ENCODE measurements at regions not wholly inside any gene's neighbourhood (a gene's known extent, or its start where the extent isn't known, plus 50 kb on each side); places are given as distances from the start of the nearest gene placed in this dataset.
"Not testable (repeated sequence)": the region's sequence is repeated elsewhere in the genome, so short reads cannot be mapped to it uniquely, and the experiment has no call there.

DNA sequence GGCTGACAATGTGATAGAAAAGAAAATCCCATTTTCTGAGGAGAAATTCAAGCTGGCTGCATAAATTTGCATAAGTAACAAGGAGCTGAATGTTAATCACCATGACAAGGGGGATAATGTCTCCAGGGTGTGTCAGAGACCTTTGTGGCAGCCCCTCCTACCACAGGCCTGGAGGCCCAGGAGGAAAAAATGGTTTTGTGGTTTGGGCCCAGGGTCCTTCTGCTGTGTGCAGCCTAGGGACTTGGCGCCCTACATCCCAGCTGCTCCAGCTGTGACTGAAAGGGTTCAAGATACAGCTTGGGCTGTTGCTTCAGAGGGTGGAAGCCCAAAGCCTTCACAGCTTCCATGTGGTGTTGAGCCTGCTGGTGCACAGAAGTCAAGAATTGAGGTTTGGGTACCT lies 261.8 kb downstream of the RFPL4B start:
- H3K27me3 Mint-ChIP-seq (ENCODE audit: low read depth); CTCF ChIA-PET; H3K27ac Mint-ChIP-seq; H3K4me1 Mint-ChIP-seq (ENCODE audit: low read depth); intact Hi-C loops (cut with micrococcal nuclease); H3K36me3 Mint-ChIP-seq (ENCODE audit: low read depth); DNase-seq; H3K4me3 Mint-ChIP-seq: not testable (repeated sequence)
- peaks cover 18% of the 10 kb centered on the region for H3K9me3 Mint-ChIP-seq

DNA sequence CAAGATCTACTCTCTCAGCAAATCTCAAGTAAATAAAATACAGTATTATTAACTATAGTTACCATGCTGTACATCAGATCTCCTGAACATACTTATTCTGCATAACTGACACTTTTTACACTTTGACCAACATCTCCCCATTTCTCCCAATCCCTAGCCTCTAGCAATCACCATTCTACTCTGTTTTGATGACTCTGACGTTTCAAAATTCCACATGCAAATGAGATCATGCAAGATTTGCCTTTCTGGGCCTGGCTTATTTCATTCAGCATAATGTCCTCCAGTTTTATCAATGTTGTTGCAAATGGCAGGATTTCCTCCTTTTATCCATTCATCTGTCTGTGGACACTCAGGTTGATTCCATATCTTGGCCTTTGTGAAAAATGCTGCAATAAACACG lies 266.3 kb downstream of the RFPL4B start:
- H3K27ac Mint-ChIP-seq, result no peak overlapping the region
- H3K27me3 Mint-ChIP-seq (ENCODE audit: low read depth), result no peaks in the 10 kb centered on the region
- CTCF ChIA-PET, result no interaction called here
- H3K4me3 Mint-ChIP-seq, result no peak overlapping the region
- no peaks in the 10 kb centered on the region for H3K4me1 Mint-ChIP-seq (ENCODE audit: low read depth)
- intact Hi-C loops (cut with micrococcal nuclease), result no loop called here
- peaks cover 1% of the 10 kb centered on the region for H3K36me3 Mint-ChIP-seq (ENCODE audit: low read depth)
- H3K9me3 Mint-ChIP-seq, result peaks cover 16% of the 10 kb centered on the region
- DNase-seq, result no peak

DNA sequence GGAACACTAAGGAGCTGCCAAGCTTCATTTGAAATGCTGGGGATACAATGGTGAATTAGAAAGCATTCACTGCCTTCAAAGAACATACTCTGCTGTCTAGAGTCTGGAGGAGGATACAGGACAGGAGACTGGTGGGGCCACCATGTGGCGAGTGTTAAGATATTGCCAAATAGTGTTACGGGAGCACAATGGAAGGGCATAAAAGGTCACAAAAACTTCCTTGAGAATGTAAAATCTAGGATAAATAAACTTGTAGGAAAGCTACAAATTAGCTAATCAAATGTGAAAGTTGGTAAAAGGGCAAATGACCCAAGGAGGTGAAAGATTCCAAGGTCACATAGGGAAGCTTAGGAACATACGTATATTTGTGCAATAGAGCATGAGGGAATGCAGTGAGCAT lies 271.7 kb downstream of the RFPL4B start:
- no peak overlapping the region for H3K27ac Mint-ChIP-seq
- H3K36me3 Mint-ChIP-seq (ENCODE audit: low read depth), result no peaks in the 10 kb centered on the region
- no peaks in the 10 kb centered on the region for H3K27me3 Mint-ChIP-seq (ENCODE audit: low read depth)
- CTCF ChIA-PET, result no interaction called here
- H3K4me3 Mint-ChIP-seq, result no peak overlapping the region
- no peaks in the 10 kb centered on the region for H3K4me1 Mint-ChIP-seq (ENCODE audit: low read depth)
- no peak for DNase-seq
- intact Hi-C loops (cut with micrococcal nuclease), result loop anchor here (5.0 kb wide), 1 partner anchor 437 kb away; no protein-coding TSS in a partner anchor
- H3K9me3 Mint-ChIP-seq, result peaks cover 2% of the 10 kb centered on the region

DNA sequence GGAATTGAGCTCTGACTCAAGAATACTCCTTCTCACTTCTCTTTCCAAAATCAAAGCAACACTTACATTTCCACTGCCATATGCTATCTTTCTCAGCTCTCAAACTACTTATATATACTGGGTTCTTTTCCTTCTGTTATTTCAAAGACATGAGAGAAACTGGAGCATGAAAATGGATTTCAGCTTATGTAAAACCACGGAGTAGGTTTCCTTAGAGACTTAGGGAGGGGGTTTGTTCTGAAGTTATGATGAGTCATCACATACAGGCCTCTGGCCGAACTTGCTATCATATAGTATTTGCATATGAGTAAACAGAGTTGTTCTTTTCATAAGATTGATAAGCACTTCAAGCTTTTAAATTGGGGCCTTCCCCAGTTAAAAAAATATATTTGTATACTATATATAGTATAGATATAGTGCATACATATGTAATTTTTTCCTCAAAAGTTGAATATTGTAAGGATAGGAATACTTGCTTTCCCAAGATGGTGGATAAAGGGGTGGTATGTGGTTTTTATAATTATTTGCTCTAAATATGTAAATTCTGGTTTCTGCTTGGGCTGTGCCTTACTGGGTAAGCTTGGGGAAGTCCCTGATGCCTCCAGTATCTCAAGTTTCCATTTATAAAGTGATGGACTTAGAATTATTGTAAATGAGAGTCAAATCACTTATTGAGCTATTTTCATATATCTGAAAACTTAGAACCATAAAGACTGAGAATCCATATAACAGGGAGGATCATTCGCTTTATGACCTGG lies 273.9 kb downstream of the RFPL4B start:
- no peak for DNase-seq
- Mint-ChIP-seq H3K27ac (no peak overlapping the region), H3K27me3 (ENCODE audit: low read depth) (no peaks in the 10 kb centered on the region), H3K4me1 (ENCODE audit: low read depth) (no peaks in the 10 kb centered on the region), H3K4me3 (no peak overlapping the region), H3K36me3 (ENCODE audit: low read depth) (no peaks in the 10 kb centered on the region), H3K9me3 (no peaks in the 10 kb centered on the region)
- intact Hi-C loops (cut with micrococcal nuclease), result no loop called here
- CTCF ChIA-PET, result no interaction called here

DNA sequence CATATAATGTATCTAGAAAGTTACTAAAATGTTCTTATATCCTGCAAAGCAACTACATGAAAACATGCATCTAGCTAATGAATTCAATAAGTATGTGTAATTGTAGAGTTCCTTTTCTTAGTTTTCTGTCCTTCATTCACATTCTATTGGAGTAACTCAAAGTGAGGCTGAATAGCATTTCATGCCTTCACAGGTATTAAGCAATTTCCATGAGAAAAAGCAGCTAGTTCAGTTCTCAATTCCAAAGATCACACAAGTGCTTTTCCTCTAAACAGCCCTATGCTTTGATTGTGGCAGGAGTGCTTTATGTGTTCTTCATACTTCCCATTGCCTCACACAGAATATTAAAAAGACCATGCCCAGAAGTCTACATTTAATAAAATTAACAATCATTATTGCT lies 274.9 kb downstream of the RFPL4B start:
- CTCF ChIA-PET, result no interaction called here
- Mint-ChIP-seq H3K27me3 (ENCODE audit: low read depth) (no peaks in the 10 kb centered on the region), H3K4me3 (no peak overlapping the region), H3K4me1 (ENCODE audit: low read depth) (no peaks in the 10 kb centered on the region), H3K36me3 (ENCODE audit: low read depth) (no peaks in the 10 kb centered on the region), H3K9me3 (no peaks in the 10 kb centered on the region), H3K27ac (no peak overlapping the region)
- intact Hi-C loops (cut with micrococcal nuclease), result no loop called here
- no peak for DNase-seq

DNA sequence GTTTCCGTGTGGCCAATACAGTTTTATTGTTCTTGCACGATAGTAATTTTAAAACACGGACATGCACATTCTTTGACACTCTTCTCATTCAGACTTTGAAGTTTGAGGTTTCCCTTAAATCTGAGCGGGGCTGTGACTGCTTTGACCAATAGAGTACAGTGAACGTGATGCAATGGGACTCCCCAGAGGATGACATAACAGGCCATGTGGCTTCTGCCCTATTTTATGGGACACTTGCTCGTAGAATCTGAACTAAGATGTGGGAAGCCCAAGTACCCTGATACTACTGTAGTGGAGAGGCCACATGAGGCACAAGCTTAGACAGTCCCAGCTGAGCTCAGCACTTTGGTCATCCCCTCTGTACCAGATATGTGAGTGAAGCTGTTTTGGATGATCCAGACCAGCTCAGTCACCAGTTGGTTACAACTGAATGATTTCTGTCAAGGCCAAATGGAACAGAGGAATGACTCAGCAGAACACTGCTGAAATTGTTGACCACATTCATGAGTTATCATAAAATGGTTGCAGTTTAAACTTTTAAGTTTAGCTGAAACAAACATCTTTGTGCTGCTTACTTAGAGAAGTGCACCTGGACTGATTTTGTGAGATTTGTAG lies 279.4 kb downstream of the RFPL4B start:
- CTCF ChIA-PET, result interaction anchor here (0.9 kb wide), 1 partner anchor 680 kb away, joined by 3 read pairs; no protein-coding TSS in a partner anchor
- Mint-ChIP-seq H3K36me3 (ENCODE audit: low read depth) (no peaks in the 10 kb centered on the region), H3K4me3 (no peak overlapping the region), H3K4me1 (ENCODE audit: low read depth) (no peaks in the 10 kb centered on the region), H3K27ac (no peak overlapping the region), H3K27me3 (ENCODE audit: low read depth) (no peaks in the 10 kb centered on the region), H3K9me3 (no peaks in the 10 kb centered on the region)
- no peak for DNase-seq
- intact Hi-C loops (cut with micrococcal nuclease), result no loop called here

DNA sequence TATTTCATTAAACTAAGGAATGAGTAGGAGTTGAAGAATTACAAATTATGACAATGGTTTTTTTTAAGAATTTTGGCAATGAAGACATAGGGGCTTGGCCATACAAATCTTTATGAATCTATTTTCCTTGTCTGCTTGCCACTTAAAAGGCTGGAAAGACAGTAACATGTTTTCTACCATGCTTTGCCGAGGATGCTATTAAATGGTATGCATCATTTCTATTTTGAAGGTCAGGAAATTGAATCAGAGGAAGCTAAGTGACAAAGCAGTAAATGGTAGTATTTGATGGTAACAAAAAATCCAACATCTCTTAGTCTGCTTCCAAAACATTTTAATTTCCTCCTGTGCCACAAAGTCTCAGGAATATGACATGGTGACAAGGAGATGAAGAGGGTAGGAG lies 287.2 kb downstream of the RFPL4B start:
- Mint-ChIP-seq H3K9me3 (no peaks in the 10 kb centered on the region), H3K36me3 (ENCODE audit: low read depth) (no peaks in the 10 kb centered on the region), H3K4me1 (ENCODE audit: low read depth) (no peaks in the 10 kb centered on the region), H3K27ac (no peak overlapping the region), H3K4me3 (no peak overlapping the region), H3K27me3 (ENCODE audit: low read depth) (no peaks in the 10 kb centered on the region)
- intact Hi-C loops (cut with micrococcal nuclease), result no loop called here
- CTCF ChIA-PET, result no interaction called here
- DNase-seq, result no peak

DNA sequence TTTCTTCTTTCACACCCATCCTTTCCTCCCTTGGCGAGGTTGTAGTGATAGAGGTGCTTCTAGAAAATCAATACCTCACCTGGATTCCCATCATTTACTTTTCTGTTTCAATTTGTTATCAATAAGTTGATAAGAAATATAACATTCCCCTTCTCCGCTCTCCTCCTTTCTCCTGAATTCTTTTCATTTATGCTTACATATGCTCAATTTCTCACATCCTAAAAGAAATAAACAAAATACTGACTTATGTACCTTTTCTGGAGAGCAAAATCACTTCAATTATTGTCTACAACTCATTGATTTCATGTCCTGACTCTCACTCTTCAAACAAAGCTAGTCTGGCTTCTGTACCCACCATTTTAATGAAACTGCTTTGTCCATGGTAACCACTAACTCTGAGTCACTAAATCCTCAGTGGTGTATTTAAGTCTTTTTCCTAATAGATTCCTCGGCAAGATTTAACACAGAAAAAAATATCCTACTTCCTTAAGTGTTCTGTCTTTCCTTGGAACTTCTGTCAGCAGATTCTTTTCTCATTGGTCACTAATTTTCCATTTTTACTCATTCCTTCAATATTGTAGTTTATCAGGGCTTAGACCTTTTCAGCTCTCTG lies 289.6 kb downstream of the RFPL4B start:
- no peak for DNase-seq
- H3K4me1 Mint-ChIP-seq (ENCODE audit: low read depth), result no peaks in the 10 kb centered on the region
- H3K9me3 Mint-ChIP-seq, result no peaks in the 10 kb centered on the region
- H3K4me3 Mint-ChIP-seq, result no peak overlapping the region
- intact Hi-C loops (cut with micrococcal nuclease), result no loop called here
- no peaks in the 10 kb centered on the region for H3K27me3 Mint-ChIP-seq (ENCODE audit: low read depth)
- H3K36me3 Mint-ChIP-seq (ENCODE audit: low read depth), result no peaks in the 10 kb centered on the region
- no peak overlapping the region for H3K27ac Mint-ChIP-seq
- CTCF ChIA-PET, result no interaction called here

DNA sequence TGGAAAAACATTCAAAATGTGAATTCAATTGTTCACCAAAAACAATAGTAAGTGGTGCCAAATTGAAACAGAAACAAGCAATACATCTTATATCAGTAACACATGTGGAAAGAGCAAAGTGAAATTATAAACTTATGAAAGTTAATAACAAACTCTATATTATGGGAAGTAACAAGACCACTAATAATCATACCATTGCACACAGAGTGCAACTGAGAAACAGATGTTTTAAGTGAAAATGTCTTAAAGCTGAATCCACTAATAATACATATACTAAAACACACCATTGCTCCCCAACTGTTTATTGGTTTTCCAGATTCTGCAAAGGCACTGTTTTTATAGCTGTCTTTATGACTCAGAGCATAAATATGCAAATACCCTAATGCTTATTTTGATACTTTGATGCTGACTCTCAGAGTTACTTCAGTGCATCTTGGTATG lies 292.3 kb downstream of the RFPL4B start:
- no peaks in the 10 kb centered on the region for H3K4me1 Mint-ChIP-seq (ENCODE audit: low read depth)
- CTCF ChIA-PET, result no interaction called here
- no peaks in the 10 kb centered on the region for H3K36me3 Mint-ChIP-seq (ENCODE audit: low read depth)
- no peaks in the 10 kb centered on the region for H3K27me3 Mint-ChIP-seq (ENCODE audit: low read depth)
- no peaks in the 10 kb centered on the region for H3K9me3 Mint-ChIP-seq
- intact Hi-C loops (cut with micrococcal nuclease), result no loop called here
- DNase-seq, result no peak
- H3K4me3 Mint-ChIP-seq, result no peak overlapping the region
- H3K27ac Mint-ChIP-seq, result no peak overlapping the region

DNA sequence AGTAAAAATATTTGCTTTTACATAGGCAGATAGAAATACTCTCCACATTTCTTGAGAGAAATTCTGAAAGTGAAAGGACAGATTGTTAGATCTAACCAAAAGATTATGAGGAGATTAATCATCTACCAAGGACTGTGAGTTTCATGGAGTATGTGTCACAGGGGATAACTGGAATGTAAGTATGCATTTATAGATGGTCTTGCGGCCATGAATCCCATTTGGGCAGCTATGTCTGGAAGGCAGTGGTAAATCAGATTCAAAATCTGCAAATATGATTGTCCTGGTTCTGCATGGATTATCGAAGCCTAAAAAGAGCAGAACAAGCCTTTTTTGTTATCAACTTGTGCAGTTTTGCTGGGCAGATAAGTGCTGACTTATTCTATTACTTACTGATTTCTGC lies 293.8 kb downstream of the RFPL4B start:
- intact Hi-C loops (cut with micrococcal nuclease), result no loop called here
- H3K36me3 Mint-ChIP-seq (ENCODE audit: low read depth), result no peaks in the 10 kb centered on the region
- H3K4me3 Mint-ChIP-seq, result no peak overlapping the region
- CTCF ChIA-PET, result no interaction called here
- no peaks in the 10 kb centered on the region for H3K27me3 Mint-ChIP-seq (ENCODE audit: low read depth)
- no peaks in the 10 kb centered on the region for H3K9me3 Mint-ChIP-seq
- H3K4me1 Mint-ChIP-seq (ENCODE audit: low read depth), result no peaks in the 10 kb centered on the region
- H3K27ac Mint-ChIP-seq, result no peak overlapping the region
- no peak for DNase-seq

DNA sequence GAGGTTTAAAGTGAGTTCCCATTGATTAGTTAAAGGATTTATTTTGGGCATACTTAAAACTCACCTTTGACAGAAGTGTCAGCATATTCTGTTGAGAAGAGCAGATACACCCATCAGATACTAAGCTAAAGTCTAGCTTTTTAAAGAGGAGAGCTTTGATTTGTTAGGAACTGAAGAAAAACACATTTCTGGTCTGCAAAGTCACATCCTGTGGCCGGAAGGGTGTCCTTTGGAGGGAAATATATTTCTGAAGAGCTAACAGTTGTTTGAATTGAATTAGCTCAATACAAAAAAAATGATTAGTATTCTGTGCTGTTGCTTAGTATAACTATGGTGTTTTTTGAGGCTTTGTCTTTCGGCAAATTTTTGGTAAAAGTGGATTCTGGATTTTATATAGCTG lies 302.7 kb downstream of the RFPL4B start:
- no peak for DNase-seq
- no peaks in the 10 kb centered on the region for H3K9me3 Mint-ChIP-seq
- no peak overlapping the region for H3K27ac Mint-ChIP-seq
- CTCF ChIA-PET, result no interaction called here
- no peaks in the 10 kb centered on the region for H3K36me3 Mint-ChIP-seq (ENCODE audit: low read depth)
- H3K4me3 Mint-ChIP-seq, result no peak overlapping the region
- intact Hi-C loops (cut with micrococcal nuclease), result no loop called here
- H3K4me1 Mint-ChIP-seq (ENCODE audit: low read depth), result no peaks in the 10 kb centered on the region
- H3K27me3 Mint-ChIP-seq (ENCODE audit: low read depth), result no peaks in the 10 kb centered on the region

DNA sequence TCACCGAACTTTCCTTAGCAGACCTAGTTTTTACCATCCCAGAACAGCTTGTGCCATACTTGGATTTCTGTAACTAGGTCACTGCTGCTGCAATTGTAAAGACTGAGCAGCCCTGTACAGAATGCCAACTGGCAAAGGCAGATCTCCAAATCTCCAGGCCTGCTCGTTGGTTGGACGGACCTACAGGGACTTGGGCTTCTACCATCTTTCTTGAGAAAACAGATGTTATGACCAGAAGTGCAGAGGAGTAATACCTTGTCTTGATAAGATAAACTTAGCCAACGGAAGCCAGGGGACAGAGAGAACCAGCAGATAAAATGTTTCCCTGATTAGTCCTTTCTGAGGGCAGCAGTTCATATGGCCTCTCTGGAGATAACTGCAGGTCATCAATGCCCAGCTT lies 304.1 kb downstream of the RFPL4B start:
- H3K27me3 Mint-ChIP-seq (ENCODE audit: low read depth), result no peaks in the 10 kb centered on the region
- H3K9me3 Mint-ChIP-seq, result no peaks in the 10 kb centered on the region
- DNase-seq, result no peak
- CTCF ChIA-PET, result no interaction called here
- no peak overlapping the region for H3K4me3 Mint-ChIP-seq
- no peaks in the 10 kb centered on the region for H3K36me3 Mint-ChIP-seq (ENCODE audit: low read depth)
- intact Hi-C loops (cut with micrococcal nuclease), result no loop called here
- no peaks in the 10 kb centered on the region for H3K4me1 Mint-ChIP-seq (ENCODE audit: low read depth)
- no peak overlapping the region for H3K27ac Mint-ChIP-seq

DNA sequence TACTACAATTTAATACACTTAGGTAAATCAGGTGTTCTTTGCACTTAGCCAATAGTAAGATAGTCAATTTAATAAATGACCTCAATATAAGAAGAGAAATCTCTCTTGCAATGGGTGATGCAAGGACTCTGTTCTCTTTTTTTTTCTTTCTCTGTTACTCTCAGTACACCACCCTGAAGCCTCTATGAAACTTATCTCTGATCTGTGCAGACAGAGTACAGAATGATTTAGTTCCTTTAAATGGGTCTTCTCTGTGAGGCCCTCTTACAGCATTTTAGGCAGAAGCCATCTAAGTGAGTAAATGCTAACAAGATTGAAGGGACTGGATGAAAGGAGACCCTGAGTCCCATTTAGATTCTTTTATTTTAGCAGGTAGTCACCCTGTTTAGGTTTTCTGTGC lies 312.8 kb downstream of the RFPL4B start:
- no peaks in the 10 kb centered on the region for H3K27me3 Mint-ChIP-seq (ENCODE audit: low read depth)
- no peak for DNase-seq
- no peaks in the 10 kb centered on the region for H3K36me3 Mint-ChIP-seq (ENCODE audit: low read depth)
- no peaks in the 10 kb centered on the region for H3K4me1 Mint-ChIP-seq (ENCODE audit: low read depth)
- H3K4me3 Mint-ChIP-seq, result no peak overlapping the region
- CTCF ChIA-PET, result no interaction called here
- no peaks in the 10 kb centered on the region for H3K9me3 Mint-ChIP-seq
- intact Hi-C loops (cut with micrococcal nuclease), result no loop called here
- no peak overlapping the region for H3K27ac Mint-ChIP-seq

All from activated naive CD4-positive, alpha-beta T cell treated with anti-CD3 and anti-CD28 coated beads for 36 hours (primary cell).